Astrocyte (in vitro differentiated cells and primary cell): ENCODE measurements at regions not wholly inside any gene's neighbourhood (a gene's known extent, or its start where the extent isn't known, plus 50 kb on each side); places are given as distances from the start of the nearest gene placed in this dataset.

ENCODE experiments used
- DNase-seq: peaks from one replicate; pipeline ENCODE4 v3.0.0-alpha.2; 2010; ENCODE audit warnings: low read depth
- FAIRE-seq: peaks from 2 replicates; lab custom pipeline; 2011; peaks lifted over from hg19 to GRCh38; lab: Jason Lieb, UNC
- H2AFZ ChIP-seq: 2 replicates; pipeline ENCODE4 v1.6.0; 2012; ENCODE audit warnings: low read depth, low read length, inconsistent platforms
- H3K27ac ChIP-seq: 2 replicates; pipeline ENCODE4 v1.5.1; 2011; ENCODE audit warnings: low read depth, low read length, inconsistent platforms
- H3K27me3 ChIP-seq: 2 replicates; pipeline ENCODE4 v1.6.0; 2011; ENCODE audit warnings: low read length, inconsistent platforms; ENCODE audit not compliant: insufficient read depth
- H3K36me3 ChIP-seq: 2 replicates; pipeline ENCODE4 v1.5.1; 2011; ENCODE audit warnings: low read length, inconsistent platforms; ENCODE audit not compliant: insufficient read depth
- H3K4me1 ChIP-seq: 2 replicates; pipeline ENCODE4 v1.5.1; 2011; ENCODE audit warnings: low read length, inconsistent platforms; ENCODE audit not compliant: insufficient read depth
- H3K4me2 ChIP-seq: 2 replicates; pipeline ENCODE4 v1.6.0; 2012; ENCODE audit warnings: low read length, inconsistent platforms
- H3K4me3 ChIP-seq: 2 replicates; pipeline ENCODE4 v1.5.1; 2011; ENCODE audit warnings: low read depth, mild to moderate bottlenecking, low read length, inconsistent platforms; ENCODE audit not compliant: insufficient read depth
- H3K79me2 ChIP-seq: 2 replicates; pipeline ENCODE4 v1.6.0; 2012; ENCODE audit warnings: mild to moderate bottlenecking, low read length, inconsistent platforms; ENCODE audit not compliant: insufficient read depth
- H3K9ac ChIP-seq: 2 replicates; pipeline ENCODE4 v1.6.0; 2012; ENCODE audit warnings: mild to moderate bottlenecking, low read length, inconsistent platforms
- H3K9me3 ChIP-seq: 2 replicates; pipeline ENCODE4 v1.5.1; 2012; ENCODE audit warnings: low read depth, mild to moderate bottlenecking, low read length, inconsistent platforms; ENCODE audit not compliant: insufficient read depth
- H4K20me1 ChIP-seq: 2 replicates; pipeline ENCODE4 v1.6.0; 2012; ENCODE audit warnings: low read length, inconsistent platforms; ENCODE audit not compliant: insufficient read depth
- H3K27ac Mint-ChIP-seq: one replicate; pipeline ENCODE4 v1.8.0; 2021; ENCODE audit warnings: mild to moderate bottlenecking, mixed read lengths; ENCODE audit not compliant: unreplicated experiment
- H3K27me3 Mint-ChIP-seq: one replicate; pipeline ENCODE4 v1.8.0; 2021; ENCODE audit warnings: low read depth, mixed read lengths; ENCODE audit not compliant: unreplicated experiment
- H3K36me3 Mint-ChIP-seq: one replicate; pipeline ENCODE4 v1.8.0; 2021; ENCODE audit warnings: low read depth, mixed read lengths; ENCODE audit not compliant: unreplicated experiment
- H3K4me1 Mint-ChIP-seq: one replicate; pipeline ENCODE4 v1.8.0; 2021; ENCODE audit warnings: low read depth, mixed read lengths; ENCODE audit not compliant: unreplicated experiment
- H3K4me3 Mint-ChIP-seq: one replicate; pipeline ENCODE4 v1.8.0; 2021; ENCODE audit warnings: mild to moderate bottlenecking, moderate library complexity, mixed read lengths; ENCODE audit not compliant: unreplicated experiment
- H3K9me3 Mint-ChIP-seq: one replicate; pipeline ENCODE4 v1.8.0; 2021; ENCODE audit warnings: mild to moderate bottlenecking, mixed read lengths; ENCODE audit not compliant: unreplicated experiment
- EZH2 ChIP-seq: IDR thresholded peaks from 2 replicates; pipeline ENCODE4 v1.6.1; 2012; ENCODE audit warnings: mild to moderate bottlenecking, low read length, inconsistent platforms; ENCODE audit not compliant: insufficient read depth
- TF ChIP-seq, protein P1 (sequence below): IDR thresholded peaks from 2 replicates; pipeline ENCODE4 v1.5.1; 2011; ENCODE audit warnings: low read depth, mild to moderate bottlenecking, inconsistent platforms, low read length, moderate library complexity; ENCODE audit not compliant: insufficient read depth

- H3K27me3 ChIP-seq, result no peaks in the 10 kb centered on the region
- no peak for DNase-seq
- Mint-ChIP-seq H3K27me3 (no peaks in the 10 kb centered on the region), H3K27ac (no peak overlapping the region), H3K36me3 (no peaks in the 10 kb centered on the region), H3K9me3 (no peaks in the 10 kb centered on the region), H3K4me3 (no peak overlapping the region), H3K4me1 (no peaks in the 10 kb centered on the region)
- H3K9me3 ChIP-seq, result no peaks in the 10 kb centered on the region
- no peak overlapping the region for H3K9ac ChIP-seq
- TF ChIP-seq, protein P1, sequence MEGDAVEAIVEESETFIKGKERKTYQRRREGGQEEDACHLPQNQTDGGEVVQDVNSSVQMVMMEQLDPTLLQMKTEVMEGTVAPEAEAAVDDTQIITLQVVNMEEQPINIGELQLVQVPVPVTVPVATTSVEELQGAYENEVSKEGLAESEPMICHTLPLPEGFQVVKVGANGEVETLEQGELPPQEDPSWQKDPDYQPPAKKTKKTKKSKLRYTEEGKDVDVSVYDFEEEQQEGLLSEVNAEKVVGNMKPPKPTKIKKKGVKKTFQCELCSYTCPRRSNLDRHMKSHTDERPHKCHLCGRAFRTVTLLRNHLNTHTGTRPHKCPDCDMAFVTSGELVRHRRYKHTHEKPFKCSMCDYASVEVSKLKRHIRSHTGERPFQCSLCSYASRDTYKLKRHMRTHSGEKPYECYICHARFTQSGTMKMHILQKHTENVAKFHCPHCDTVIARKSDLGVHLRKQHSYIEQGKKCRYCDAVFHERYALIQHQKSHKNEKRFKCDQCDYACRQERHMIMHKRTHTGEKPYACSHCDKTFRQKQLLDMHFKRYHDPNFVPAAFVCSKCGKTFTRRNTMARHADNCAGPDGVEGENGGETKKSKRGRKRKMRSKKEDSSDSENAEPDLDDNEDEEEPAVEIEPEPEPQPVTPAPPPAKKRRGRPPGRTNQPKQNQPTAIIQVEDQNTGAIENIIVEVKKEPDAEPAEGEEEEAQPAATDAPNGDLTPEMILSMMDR, result no peak
- no peak for TF ChIP-seq EZH2
- H3K79me2 ChIP-seq, result no peaks in the 10 kb centered on the region
- H2AFZ ChIP-seq, result no peak overlapping the region
- FAIRE-seq, result no peak
- no peak overlapping the region for H3K4me2 ChIP-seq
- H3K36me3 ChIP-seq, result no peaks in the 10 kb centered on the region
- no peak overlapping the region for H3K4me3 ChIP-seq
- no peaks in the 10 kb centered on the region for H4K20me1 ChIP-seq
- H3K27ac ChIP-seq, result no peak overlapping the region
- no peaks in the 10 kb centered on the region for H3K4me1 ChIP-seq
Measured at GRCh38 chr4:135804785-135805184, 1603.2 kb upstream of the PABPC4L start.

GRCh38 chr4:135777361-135777760 lies 1575.8 kb upstream of the PABPC4L start:
- H3K27me3 ChIP-seq, result no peaks in the 10 kb centered on the region
- Mint-ChIP-seq H3K4me3 (no peak overlapping the region), H3K27ac (no peak overlapping the region), H3K36me3 (no peaks in the 10 kb centered on the region), H3K27me3 (no peaks in the 10 kb centered on the region), H3K9me3 (no peaks in the 10 kb centered on the region), H3K4me1 (no peaks in the 10 kb centered on the region)
- H3K4me2 ChIP-seq, result no peak overlapping the region
- H2AFZ ChIP-seq, result no peak overlapping the region
- FAIRE-seq, result no peak
- no peak for DNase-seq
- no peaks in the 10 kb centered on the region for H4K20me1 ChIP-seq
- H3K27ac ChIP-seq, result no peak overlapping the region
- H3K4me3 ChIP-seq, result no peak overlapping the region
- H3K9ac ChIP-seq, result no peak overlapping the region
- H3K79me2 ChIP-seq, result no peaks in the 10 kb centered on the region
- TF ChIP-seq, protein P1, result no peak
- no peak for TF ChIP-seq EZH2
- H3K4me1 ChIP-seq, result no peaks in the 10 kb centered on the region
- no peaks in the 10 kb centered on the region for H3K9me3 ChIP-seq
- H3K36me3 ChIP-seq, result no peaks in the 10 kb centered on the region

GRCh38 chr4:135775909-135776308 lies 1574.3 kb upstream of the PABPC4L start:
- no peak overlapping the region for H3K27ac ChIP-seq
- no peaks in the 10 kb centered on the region for H3K27me3 Mint-ChIP-seq
- H3K4me1 Mint-ChIP-seq, result no peaks in the 10 kb centered on the region
- H2AFZ ChIP-seq, result no peak overlapping the region
- no peaks in the 10 kb centered on the region for H3K36me3 ChIP-seq
- no peaks in the 10 kb centered on the region for H3K9me3 Mint-ChIP-seq
- no peak for FAIRE-seq
- no peaks in the 10 kb centered on the region for H3K79me2 ChIP-seq
- no peak overlapping the region for H3K4me2 ChIP-seq
- TF ChIP-seq, protein P1, result no peak
- no peak for TF ChIP-seq EZH2
- no peak overlapping the region for H3K4me3 ChIP-seq
- H3K9me3 ChIP-seq, result no peaks in the 10 kb centered on the region
- H3K4me1 ChIP-seq, result no peaks in the 10 kb centered on the region
- no peaks in the 10 kb centered on the region for H3K27me3 ChIP-seq
- H3K9ac ChIP-seq, result no peak overlapping the region
- H4K20me1 ChIP-seq, result no peaks in the 10 kb centered on the region
- no peak overlapping the region for H3K27ac Mint-ChIP-seq
- no peak for DNase-seq
- H3K4me3 Mint-ChIP-seq, result no peak overlapping the region
- no peaks in the 10 kb centered on the region for H3K36me3 Mint-ChIP-seq
